Upper lobe of left lung (tissue), 4 donors: ENCODE measurements at regions not wholly inside any gene's neighbourhood (a gene's known extent, or its start where the extent isn't known, plus 50 kb on each side); places are given as distances from the start of the nearest gene placed in this dataset.

ENCODE experiments used
- EP300 ChIP-seq, 4 donors: sonication (generic); formaldehyde crosslinking; IDR thresholded peaks; one replicate each; pipeline ENCODE4 v1.5.1; 2017; ENCODE audit warnings: antibody characterized with exemption in 4 of 4, control low read depth in 2 of 4
- TF ChIP-seq, protein P1 (sequence below), 6 experiments: fragments of 450-650 bp in 4 of 6; fragments of 200-600 bp in 2 of 6; sonication (generic) in 2 of 6; IDR thresholded peaks; one replicate each; pipeline ENCODE4 v1.5.1; 2016 to 2019; ENCODE audit warnings: antibody characterized with exemption in 6 of 6

GRCh38 chr2:172228177-172228808 is 125.6 kb upstream of the DLX2 start:
- TF ChIP-seq, protein P1, sequence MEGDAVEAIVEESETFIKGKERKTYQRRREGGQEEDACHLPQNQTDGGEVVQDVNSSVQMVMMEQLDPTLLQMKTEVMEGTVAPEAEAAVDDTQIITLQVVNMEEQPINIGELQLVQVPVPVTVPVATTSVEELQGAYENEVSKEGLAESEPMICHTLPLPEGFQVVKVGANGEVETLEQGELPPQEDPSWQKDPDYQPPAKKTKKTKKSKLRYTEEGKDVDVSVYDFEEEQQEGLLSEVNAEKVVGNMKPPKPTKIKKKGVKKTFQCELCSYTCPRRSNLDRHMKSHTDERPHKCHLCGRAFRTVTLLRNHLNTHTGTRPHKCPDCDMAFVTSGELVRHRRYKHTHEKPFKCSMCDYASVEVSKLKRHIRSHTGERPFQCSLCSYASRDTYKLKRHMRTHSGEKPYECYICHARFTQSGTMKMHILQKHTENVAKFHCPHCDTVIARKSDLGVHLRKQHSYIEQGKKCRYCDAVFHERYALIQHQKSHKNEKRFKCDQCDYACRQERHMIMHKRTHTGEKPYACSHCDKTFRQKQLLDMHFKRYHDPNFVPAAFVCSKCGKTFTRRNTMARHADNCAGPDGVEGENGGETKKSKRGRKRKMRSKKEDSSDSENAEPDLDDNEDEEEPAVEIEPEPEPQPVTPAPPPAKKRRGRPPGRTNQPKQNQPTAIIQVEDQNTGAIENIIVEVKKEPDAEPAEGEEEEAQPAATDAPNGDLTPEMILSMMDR (IDR thresholded peaks at IDR 0.05): no peak
- no peak for TF ChIP-seq EP300 (IDR thresholded peaks at IDR 0.05)
